ENCODE measurements at regions not wholly inside any gene's neighbourhood (a gene's known extent, or its start where the extent isn't known, plus 50 kb on each side); places are given as distances from the start of the nearest gene placed in this dataset.

- DNase-seq (ENCODE audit: low spot score), result no peak
These were observed 79.2 kb upstream of the DIO3 start for GRCh38 chr14:101482066-101482465.

DNA sequence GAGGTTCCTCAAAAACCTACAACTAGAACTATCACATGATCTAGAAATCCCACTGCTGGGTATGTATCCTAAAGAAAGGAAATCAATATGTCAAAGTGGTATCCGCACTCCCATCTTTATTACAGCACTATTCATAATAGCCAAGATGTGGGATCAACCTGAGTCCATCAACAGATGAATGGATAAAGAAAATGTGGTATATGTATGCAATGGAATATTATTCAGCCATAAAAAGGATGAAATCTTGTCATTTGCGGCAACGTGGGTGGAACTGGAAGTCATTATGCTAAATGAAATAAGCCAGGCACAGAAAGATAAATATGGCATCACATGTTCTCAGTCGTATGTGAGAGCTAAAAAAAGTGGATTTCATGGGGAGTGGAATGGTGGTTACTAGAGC is 77.5 kb upstream of the DIO3 start:
- no peak for DNase-seq (ENCODE audit: low spot score)

DNA sequence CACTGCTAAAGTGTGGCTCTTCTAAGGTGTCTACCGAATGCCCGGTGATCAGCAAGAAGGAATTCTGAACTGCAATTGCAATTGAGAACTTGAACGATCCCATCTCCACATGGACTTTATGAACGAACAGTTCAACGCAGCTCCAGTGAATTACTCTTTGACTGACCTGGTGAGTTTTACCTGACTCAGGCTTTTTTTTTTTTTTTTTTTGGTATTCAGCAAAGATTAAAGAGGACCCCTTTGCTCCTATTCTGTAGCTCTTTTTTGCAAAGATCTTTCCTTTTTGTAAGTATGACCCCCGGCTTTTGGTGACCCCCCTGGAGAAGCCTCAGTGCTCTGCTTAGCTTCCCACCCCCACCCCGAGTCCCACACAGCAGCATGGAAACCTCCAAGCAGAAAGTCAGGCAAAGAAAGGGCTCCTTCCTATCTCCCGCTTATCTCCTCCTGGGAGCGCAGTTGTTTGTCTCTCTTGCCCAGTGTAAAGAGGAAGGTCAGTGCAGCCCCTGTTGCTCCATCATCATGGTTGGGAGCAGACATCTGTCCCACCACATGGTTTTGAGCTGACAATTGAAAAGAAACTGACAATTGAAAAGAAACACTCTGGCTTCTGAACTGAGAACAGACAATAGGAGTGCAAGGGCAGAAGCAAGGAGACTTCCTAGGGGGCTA is 72.1 kb upstream of the DIO3 start:
- no peak for DNase-seq (ENCODE audit: low spot score)

DNA sequence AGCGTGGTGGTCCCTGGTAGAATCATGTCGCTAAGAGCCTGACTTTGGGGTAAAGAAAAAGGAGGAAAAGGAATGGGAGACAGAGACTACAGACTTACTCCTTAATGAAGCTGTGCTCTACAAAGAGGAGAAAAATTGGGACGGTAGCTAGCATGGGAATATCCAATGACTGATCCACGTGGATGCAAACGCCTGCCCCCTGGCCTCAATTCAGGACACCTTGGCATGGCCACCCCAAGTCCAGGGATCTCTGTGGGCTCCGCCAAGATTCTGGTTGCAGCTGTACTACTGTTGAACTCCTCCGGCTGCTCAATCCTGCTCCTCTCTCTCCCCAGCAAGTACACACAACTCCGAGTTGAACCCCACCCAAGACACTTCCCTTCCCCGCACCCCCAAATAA is 70.5 kb upstream of the DIO3 start:
- DNase-seq (ENCODE audit: low spot score), result no peak

DNA sequence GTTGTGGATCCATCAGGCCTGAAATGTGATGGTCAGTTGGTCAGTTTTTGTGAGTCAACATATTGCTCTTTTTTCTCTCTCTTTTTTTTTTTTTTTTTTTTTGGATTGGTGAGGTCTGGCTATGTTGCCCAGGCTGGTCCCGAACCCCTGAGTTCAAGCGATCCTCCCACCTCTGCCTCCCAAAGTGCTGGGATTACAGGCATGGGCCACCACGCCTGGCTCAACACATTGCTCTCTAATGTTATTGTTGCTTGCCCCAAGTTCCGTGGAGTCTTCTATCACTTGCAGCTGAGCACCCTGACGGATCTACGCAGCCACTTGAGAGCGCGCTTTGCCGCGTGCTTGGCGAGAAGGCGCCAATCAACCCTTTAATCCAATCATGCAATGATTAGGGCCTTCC is 69.5 kb upstream of the DIO3 start:
- no peak for DNase-seq (ENCODE audit: low spot score)

GRCh38 chr14:101492716-101493115 is 68.6 kb upstream of the DIO3 start:
- no peak for DNase-seq (ENCODE audit: low spot score)

DNA sequence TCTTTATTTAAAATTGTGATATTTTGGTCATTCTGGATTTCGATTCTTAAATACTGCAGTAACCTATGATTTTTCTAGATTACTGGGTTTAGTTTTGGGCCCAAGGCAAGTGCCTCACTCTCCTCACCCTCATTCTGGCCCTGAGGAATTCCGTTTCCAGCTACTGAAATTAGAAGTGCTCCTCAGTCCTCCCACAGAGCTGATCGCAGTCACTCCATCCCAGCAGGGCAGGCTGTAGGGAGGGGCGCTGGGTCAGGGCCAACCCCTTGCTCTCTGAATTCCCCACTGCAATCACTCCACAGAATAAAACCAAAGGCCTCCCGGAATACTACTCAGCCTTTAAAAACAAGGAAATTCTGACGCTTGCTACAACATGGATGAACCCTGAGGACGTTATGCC is 66.5 kb upstream of the DIO3 start:
- no peak for DNase-seq (ENCODE audit: low spot score)

GRCh38 chr14:101495284-101495683 is 66.0 kb upstream of the DIO3 start:
- no peak for DNase-seq (ENCODE audit: low spot score)

DNA sequence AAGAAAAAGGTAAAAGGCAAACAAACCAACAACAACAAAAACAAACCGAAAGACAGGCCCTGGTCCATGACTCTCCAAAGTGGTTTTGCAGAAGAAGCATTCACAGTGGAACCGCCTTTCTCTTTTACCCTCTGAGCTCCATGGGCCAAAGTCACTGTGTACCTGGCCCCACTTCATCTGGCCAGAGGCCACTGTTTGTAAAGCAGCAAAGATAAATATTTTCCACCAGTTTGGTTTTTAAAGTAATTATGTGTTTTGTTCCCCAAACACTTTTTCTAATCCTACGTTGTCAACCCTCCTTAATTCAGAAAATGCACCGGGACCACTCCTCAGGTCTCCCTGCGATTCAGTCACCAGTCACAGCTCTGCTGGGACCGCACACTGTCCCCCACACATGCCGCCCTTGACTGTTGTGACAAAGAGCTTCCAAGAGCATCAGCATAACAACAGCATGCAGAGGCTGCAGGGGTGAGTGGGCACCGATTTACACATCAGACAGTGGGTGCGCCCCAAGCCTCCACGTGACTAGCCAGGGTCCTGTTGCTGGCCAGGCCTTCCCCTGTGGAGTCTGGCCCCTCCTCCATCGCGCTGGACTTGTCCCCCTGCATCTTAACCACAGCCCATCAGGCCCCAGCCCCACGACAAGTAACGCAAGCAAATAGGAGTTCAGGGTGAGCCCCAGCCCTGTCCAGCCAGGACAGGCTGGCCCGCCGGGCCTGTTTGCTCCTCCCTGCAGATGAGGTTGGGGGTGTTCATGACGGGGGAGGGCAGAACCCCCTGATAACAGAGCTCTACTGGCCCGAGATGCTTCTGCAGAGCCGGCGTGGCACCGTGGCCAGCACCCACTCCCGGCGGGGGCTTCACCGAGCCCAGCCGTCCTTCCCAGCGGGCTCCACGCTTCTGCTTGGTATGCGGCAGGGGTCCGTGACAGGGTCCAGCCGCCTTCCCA is 65.2 kb upstream of the DIO3 start:
- DNase-seq (ENCODE audit: low spot score), result no peak

DNA sequence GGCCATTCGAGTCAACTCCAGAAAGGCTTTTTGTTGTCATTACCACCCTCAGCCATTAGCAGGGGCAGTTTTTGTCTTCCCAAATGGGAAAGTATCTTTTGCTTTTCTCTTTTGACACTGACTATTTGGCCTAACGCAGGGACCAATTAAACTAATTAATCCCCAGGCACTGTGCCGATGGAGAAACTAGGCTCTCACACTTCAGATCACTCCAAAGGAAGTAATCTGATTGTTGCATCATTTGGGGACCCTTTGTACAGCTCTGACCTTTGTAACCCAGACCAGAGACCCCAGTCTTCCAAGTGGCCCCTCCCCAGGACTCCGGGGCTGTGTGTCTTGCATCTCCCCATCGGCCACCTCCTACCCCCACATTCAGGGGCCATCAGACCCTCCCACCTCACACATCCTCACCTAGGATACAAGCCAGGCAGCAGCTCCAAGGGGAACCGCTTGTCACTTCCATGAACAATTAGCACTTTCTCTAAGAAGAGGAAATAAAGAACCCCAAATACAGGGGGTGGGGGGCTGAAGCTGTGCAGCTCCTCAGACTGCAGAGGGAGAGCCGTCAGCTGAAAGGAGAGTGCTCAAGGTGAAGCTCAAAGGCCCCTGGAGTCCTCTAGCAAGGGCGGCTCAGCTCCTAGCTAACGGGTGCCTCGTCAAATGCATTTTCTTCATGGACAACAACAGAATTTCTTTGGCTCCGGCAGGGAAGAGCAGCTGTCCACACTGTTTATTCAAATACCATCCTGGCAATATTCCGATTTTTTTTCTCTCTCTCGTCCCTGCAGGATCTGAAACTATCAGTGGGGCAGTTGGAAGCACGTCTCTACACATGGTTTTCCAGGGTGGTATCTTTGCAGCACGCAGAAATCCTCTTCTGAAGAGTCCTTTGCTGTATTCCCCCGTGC is 64.3 kb upstream of the DIO3 start:
- no peak for DNase-seq (ENCODE audit: low spot score)

GRCh38 chr14:101497684-101498525 is 63.4 kb upstream of the DIO3 start:
- DNase-seq (ENCODE audit: low spot score), result no peak

- no peak for DNase-seq (ENCODE audit: low spot score)
These were observed 62.8 kb upstream of the DIO3 start for GRCh38 chr14:101498526-101498860.

DNA sequence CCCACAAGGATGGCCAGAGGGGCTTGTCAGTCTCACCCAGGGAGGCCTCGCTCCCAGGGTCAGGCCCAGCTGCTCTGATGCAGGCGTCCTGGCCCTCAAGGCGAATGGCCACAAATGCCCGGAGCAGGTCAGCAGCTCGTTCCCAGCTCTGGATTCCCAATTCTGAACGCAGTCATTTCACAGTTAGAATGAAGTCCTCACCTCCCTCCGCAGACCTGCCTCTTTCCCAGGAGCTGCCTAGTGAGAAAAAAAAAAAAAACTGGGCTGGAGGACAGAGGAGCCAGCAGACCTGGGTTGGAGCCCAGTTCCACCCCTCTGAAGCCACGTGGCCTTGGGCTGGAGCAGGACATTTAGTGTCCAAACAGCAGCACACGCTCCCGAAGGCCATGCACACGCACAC is 62.2 kb upstream of the DIO3 start:
- DNase-seq (ENCODE audit: low spot score), result no peak

GRCh38 chr14:101499513-101499912 is 61.8 kb upstream of the DIO3 start:
- DNase-seq (ENCODE audit: low spot score), result no peak

GRCh38 chr14:101500061-101500460 is 61.2 kb upstream of the DIO3 start:
- no peak for DNase-seq (ENCODE audit: low spot score)

DNA sequence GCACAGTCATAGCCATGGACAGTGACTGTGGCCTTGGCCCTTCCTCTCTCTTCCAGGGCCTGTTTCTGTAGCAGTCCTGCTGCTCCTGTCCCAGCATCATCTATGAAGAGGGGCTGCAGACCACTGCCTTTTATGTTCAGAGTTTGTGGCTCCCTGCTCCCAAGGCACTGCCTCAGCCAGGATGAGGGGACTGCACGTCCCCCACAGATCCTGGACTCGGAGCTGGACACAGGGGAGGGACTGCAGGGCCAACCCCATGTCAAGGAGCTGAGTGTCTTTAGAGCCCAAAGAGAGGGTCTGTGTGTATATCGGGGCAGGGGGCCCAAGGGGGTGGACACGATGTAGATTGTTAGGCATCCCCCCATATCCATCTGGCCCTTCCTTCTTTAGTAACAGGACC is 60.6 kb upstream of the DIO3 start:
- no peak for DNase-seq (ENCODE audit: low spot score)

DNA sequence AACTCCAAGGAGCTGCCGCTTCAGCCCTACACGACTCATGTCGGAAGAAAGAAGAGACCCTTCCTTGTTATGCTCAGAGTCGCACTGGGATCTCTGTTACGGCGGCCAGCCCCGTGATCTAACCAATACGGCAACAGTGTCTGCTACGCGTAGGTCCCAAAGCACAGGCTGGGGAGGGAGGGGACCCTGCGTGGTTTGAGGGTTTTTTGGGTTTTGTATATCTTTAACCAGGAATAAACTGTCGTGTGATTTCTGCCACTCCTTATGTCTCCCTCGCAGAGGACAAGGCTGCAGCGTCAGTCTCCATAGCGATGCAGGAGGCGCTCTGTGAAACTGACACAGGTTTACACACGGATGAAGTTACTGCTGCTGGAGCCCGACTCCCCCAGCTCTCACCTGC is 60.0 kb upstream of the DIO3 start:
- DNase-seq (ENCODE audit: low spot score), result no peak

DNA sequence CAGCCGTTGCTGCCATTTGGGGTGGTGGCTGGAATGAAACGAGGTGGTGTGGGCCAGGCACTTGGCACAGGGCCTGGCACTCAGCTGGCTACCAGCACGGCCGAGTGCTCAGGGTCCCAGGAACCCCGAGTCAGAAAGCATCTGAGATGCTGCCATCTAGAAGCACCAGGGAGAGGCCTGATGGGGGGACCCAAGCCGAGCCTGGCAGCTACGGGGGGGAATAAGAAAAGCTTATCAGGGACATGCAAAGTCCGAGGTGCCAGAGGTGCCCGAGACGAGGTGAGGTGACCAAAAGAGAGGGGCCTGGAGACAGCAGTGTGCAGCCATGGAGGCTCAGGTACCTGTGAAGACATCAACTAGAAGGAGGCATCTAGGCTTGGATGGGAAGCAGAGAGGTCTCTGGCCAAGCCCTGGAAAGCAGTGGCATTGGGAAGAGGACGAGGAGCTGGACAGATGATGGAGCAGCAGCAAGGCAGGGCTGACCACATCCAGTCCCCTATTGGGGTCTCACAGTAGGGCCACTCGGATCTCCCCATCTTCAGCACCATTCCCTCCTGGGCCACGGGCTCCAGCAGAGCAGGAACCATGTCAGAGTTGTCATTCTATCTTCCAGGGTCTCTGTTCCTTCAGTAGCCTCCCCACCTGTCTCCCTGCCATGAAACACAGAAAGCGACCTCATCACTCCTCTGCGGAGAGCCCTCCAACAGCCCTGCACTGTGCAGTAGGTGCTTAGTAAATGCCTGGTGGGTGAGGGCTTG is 59.3 kb upstream of the DIO3 start:
- no peak for DNase-seq (ENCODE audit: low spot score)

- no peak for DNase-seq (ENCODE audit: low spot score)
These were observed 58.4 kb upstream of the DIO3 start for GRCh38 chr14:101502761-101503392.

- no peak for DNase-seq (ENCODE audit: low spot score)
These were observed 57.7 kb upstream of the DIO3 start for GRCh38 chr14:101503431-101504095.
